Femur (tissue), 1 donor: ENCODE measurements at regions not wholly inside any gene's neighbourhood (a gene's known extent, or its start where the extent isn't known, plus 50 kb on each side); places are given as distances from the start of the nearest gene placed in this dataset.
"Not testable (repeated sequence)": the region's sequence is repeated elsewhere in the genome, so short reads cannot be mapped to it uniquely, and the experiment has no call there.

Source experiments
- DNase-seq: peaks from one replicate; pipeline ENCODE4 v3.0.0-alpha.2; 2017

DNA sequence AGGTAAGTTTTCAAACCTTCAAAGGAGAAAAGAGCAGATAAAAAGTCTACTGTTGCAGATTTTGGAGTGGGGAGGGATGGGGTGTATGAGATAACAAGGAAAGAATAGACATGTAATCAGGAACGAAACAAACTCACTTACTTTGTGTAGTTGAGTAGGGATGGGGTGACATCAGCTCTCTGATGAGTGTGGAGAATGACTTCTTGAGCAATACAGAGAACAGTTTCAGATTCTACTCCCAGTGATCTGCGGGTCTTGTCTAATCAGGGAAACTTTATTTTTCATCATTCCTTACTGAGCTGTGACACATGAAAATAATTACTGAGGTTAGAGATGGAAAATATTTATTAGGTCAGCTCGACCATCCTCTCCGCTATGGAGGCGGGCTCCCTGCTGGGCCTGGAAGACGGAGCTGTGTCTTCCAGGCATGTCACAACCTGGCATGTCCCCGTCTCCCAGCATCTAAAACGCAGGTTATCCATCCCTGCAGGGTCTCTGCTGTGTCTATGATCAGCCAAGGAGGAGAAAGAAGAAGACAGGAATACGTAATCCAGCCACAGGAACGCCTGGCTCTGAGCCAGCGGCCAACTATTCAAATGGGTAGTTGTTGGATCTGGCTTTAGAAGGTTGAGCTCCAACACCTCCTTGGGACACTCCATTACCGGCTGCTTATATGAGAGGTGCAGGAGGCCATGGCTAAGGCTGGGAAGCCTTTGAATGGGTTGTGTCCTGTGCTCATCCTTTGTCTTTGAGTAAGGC is 99.0 kb upstream of the SATB2 start:
- no peak for DNase-seq

DNA sequence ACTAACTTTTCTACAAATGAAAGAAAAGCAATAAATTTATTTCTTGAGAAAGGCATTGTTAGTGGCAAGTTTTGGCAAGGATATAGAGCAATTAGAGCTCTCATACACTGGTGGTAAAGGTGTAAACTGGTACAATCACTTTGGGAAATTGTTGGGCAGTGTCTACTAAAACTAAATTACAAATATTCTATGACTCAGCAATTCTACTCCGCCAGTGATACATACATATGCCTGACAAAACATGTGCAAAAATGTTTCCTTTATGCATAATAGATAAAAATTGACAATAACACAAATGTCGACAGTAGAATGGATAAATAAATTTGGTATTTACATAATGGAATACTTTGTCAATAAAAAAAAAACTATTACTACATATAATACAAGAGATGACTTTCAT is 96.3 kb upstream of the SATB2 start:
- DNase-seq = no peak

DNA sequence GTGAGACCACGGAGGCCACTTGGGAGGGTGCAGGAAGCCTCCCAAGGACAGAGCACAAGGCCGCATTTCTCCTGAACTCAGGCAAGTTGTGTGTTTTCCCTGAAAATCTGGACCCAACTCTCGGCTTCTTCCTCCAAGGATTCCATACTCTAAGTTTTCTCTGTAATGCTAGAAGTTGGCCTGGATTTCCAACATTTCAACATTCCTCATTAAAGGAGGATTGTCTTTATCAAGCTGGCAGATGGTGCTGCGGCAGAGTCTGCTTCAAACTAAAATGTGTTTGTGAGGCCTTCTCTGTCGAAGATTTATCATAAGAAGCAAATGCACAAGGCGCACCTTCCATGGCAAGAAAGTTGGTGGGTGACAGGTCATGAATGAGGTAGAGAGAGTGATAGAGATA is 94.4 kb upstream of the SATB2 start:
- DNase-seq = no peak

DNA sequence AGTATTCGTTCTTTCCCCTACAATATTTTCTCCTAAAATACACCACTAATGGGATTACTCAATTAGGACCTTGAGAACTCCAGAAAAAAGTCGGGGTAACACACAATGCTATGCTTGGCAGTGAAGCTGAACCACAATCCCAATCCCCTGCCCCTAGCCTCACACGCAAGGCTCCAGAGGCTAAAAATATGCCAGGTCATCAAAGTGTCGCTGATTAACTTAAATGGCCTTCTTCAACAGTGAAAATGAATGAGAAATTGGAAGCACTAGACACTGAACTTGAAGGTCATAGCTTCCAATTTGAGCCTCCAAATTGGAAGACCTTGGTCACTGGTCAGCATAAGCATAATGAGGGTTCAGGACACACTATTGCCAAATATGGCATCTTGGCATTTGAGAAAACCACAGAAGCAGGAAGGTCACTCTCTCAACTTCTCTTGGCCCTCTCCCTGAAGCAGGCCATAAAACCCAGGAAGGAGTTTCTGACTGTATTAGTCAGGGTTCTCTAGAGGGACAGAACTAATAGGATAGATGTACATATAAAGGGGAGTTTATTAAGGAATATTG is 86.0 kb upstream of the SATB2 start:
- DNase-seq = no peak

DNA sequence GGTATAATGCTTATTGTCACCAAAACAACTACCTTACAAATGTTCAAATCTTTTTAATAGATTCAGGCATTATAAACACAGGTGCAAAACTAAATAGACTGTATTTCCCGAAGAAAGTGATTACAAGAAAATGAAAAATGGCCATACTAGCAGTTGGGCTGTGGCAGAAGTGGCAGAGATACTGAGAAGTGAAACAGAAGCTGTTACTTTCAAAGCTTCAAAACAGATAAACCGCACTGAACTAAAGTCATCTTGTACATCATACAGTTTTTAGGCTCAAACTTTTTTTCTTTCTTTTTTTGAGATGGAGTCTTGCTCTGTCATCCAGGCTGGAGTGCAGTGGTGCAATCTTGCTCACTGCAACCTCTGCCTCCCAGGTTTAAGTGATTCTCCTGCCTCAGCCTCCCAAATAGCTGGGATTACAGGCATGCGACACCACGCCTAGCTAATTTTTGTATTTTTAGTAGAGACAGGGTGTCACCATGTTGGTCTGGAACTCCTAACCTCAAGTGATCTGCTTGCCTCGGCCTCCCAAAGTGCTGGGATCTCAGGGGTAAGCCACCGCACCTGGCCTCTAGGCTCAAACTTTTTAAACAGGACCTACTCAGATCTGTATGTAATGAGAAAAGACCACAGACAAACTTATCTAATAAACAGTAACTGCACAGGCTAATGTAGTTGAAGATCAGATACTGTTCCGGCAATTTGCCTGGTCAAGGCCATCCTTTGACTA is 77.9 kb upstream of the SATB2 start:
- no peak for DNase-seq

DNA sequence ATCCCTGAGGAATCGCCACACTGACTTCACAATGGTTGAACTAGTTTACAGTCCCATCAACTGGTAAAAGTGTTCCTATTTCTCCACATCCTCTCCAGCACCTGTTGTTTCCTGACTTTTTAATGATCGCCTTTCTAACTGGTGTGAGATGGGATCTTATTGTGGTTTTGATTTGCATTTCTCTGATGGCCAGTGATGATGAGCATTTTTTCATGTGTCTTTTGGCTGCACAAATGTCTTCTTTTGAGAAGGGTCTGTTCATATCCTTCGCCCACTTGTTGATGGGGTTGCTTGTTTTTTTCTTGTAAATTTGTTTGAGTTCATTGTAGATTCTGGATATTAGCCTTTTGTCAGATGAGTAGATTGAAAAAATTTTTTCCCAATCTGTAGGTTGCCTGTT is 76.1 kb upstream of the SATB2 start:
- DNase-seq = not testable (repeated sequence)

DNA sequence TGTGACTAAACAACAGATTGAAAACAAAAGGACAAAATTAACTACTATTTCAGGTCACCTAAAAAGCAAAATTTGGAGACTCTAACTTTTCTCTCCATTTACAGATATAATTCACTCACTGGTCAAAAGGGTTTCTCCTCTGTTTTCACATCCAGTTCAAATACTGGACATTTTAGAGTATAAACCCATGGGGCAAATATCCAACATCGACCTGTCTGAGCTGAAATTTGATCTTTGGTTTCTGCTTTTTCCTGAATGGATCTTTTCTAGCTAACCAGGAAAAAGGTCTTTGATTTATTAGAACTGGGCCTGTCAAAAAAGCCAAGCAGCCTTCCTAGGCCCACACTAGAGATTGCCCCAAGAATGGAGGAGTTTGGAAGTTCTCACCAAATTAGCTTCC is 69.3 kb upstream of the SATB2 start:
- DNase-seq = no peak

DNA sequence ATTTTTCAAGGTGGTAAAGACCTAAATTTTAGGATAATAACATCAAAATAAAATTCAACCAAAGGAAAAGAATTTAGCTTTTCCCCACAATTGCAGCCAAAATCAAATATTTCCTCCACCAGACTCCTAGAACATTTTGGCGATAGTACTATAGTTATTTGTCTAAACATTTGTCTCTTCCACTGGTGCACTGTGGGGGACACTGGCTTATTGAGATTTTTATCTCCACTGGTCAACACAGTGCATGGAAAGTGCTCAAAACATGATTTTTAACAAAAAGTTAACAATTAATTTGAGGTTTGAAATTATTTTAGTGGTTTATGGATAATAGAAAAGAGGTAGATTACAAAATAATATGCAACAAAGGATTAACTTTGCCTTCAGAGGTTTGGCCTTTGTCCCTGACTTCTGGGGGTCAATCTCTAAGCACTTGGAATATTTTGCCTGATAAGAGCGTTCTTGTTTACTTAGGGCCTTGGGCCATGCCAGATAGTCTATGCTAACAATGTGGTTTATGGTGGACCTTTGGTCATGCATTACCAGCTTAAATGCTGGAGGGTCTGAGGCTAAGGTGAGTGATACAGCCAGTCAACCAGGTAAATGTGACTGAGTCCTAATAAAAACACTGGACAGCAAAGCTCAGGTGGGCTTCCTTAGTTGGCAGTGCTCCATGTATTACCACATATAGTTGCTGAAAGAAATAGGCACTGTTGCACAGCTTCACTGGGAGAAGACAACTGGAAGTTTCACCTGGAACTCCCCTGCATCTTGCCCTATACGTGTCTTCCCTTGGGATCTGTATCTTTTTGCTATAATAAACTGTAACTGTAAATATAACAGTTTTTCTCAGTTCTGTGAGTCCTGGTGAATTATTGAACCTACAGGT is 67.2 kb upstream of the SATB2 start:
- DNase-seq = no peak

DNA sequence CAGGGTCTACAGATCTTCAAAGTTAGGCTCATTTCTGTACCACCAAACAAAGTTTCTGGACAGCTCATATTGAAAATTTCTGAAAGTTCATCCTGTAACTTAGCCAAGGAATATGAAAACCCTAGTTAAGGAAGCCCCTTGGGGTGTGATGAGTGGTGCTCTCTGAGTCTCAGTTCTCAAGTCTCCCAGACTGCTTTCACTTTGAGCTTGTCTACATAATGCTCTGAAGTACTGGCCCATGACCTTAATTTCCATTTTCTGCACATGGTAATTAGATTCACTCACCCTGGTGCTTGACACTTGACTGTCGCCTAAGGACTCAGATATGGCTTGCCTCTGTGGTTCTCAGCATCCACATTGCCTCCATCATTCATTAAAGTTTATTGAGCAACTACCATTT is 51.7 kb upstream of the SATB2 start:
- DNase-seq = no peak
